ENCODE measurements at regions not wholly inside any gene's neighbourhood (a gene's known extent, or its start where the extent isn't known, plus 50 kb on each side); places are given as distances from the start of the nearest gene placed in this dataset.

DNA sequence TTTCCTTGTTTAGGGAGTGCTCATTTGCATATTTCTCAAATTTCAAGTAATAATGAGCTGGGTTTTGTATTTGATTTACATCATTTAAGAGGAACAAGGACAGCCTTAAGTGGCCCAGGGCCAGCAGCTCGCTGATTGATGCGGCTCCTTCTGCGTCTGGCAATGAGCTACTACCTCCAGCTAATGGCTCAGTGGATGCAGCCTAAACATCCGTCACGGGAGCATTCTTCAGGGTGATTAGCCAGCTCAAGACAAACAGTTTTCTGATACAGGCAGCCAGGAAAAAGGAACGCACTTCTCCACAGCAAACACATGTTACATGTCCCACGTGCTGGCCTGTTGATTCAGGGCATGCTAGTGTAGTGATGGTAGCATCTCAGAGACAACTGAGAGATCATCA lies 169.3 kb upstream of the TCERG1L start:
- Histone ChIP-seq H3K27me3 (ENCODE audit: control insufficient read depth, insufficient read depth, low read length) (peaks cover 4% of the 10 kb centered on the region), H3K4me3 (ENCODE audit: low read length) (no peak overlapping the region), H3K36me3 (ENCODE audit: control insufficient read depth, insufficient read depth, low read length) (no peaks in the 10 kb centered on the region), H3K9ac (ENCODE audit: low read length) (no peak overlapping the region), H3K4me1 (ENCODE audit: control insufficient read depth, insufficient read depth, low read length) (no peaks in the 10 kb centered on the region), H3K27ac (ENCODE audit: low read depth, low read length) (no peak overlapping the region)

GRCh38 chr10:131485732-131486131 lies 174.2 kb upstream of the TCERG1L start:
- H3K27me3 ChIP-seq (ENCODE audit: control insufficient read depth, insufficient read depth, low read length) = no peaks in the 10 kb centered on the region
- no peaks in the 10 kb centered on the region for H3K36me3 ChIP-seq (ENCODE audit: control insufficient read depth, insufficient read depth, low read length)
- no peak overlapping the region for H3K27ac ChIP-seq (ENCODE audit: low read depth, low read length)
- no peak overlapping the region for H3K9ac ChIP-seq (ENCODE audit: low read length)
- no peaks in the 10 kb centered on the region for H3K4me1 ChIP-seq (ENCODE audit: control insufficient read depth, insufficient read depth, low read length)
- H3K4me3 ChIP-seq (ENCODE audit: low read length) = no peak overlapping the region

DNA sequence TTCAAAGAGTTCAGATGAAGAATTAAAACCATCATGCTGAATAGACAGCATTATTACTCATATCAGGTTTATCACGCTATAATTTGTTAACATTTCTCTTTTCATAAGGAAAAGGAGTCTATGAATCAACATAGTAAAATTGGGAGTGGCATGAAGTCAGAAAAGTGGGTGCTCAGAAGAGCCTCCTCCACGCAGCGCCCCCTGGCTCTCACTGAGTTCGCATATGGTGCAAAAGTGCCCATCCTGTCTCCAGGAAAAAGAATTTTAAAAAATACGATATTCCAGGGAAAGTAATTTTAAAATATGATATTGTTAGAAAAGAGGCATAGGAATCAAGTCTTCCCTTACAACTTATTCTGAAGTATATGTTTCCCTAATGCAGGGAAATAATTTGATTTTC lies 176.3 kb upstream of the TCERG1L start:
- H3K4me1 ChIP-seq (ENCODE audit: control insufficient read depth, insufficient read depth, low read length) = no peaks in the 10 kb centered on the region
- no peaks in the 10 kb centered on the region for H3K27me3 ChIP-seq (ENCODE audit: control insufficient read depth, insufficient read depth, low read length)
- H3K9ac ChIP-seq (ENCODE audit: low read length) = no peak overlapping the region
- H3K4me3 ChIP-seq (ENCODE audit: low read length) = no peak overlapping the region
- H3K27ac ChIP-seq (ENCODE audit: low read depth, low read length) = no peak overlapping the region
- no peaks in the 10 kb centered on the region for H3K36me3 ChIP-seq (ENCODE audit: control insufficient read depth, insufficient read depth, low read length)

DNA sequence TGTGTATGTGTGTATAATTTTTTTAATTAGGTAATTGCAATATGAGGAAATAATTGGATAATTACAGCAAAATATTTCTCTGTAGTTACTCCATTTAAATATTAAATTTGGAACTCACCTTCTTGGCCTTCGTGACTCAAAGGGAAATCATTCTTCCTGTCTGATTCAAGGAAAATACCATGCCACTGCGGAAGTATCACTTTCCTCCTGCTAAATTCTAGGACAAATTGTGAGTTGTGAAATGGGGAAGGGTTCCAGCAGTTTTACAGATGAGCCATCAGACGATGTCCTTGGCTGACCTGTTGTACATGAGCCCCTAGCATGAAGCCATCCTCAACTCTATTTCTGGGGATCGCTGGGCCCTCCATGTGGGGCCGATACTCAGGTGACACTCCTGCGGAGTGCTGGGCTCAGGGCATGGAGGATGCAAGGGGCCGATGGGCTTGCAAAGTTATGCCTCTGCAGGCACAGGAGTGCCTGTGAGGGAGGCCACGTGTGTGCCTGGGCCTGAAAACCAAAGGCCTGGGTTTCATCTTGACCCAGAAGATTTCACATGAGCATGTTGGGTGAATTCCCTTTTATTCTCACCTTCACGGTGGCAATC lies 179.6 kb upstream of the TCERG1L start:
- Histone ChIP-seq H3K27ac (ENCODE audit: low read depth, low read length) (no peak overlapping the region), H3K27me3 (ENCODE audit: control insufficient read depth, insufficient read depth, low read length) (no peaks in the 10 kb centered on the region), H3K9ac (ENCODE audit: low read length) (no peak overlapping the region), H3K4me3 (ENCODE audit: low read length) (no peak overlapping the region), H3K36me3 (ENCODE audit: control insufficient read depth, insufficient read depth, low read length) (no peaks in the 10 kb centered on the region), H3K4me1 (ENCODE audit: control insufficient read depth, insufficient read depth, low read length) (no peaks in the 10 kb centered on the region)

DNA sequence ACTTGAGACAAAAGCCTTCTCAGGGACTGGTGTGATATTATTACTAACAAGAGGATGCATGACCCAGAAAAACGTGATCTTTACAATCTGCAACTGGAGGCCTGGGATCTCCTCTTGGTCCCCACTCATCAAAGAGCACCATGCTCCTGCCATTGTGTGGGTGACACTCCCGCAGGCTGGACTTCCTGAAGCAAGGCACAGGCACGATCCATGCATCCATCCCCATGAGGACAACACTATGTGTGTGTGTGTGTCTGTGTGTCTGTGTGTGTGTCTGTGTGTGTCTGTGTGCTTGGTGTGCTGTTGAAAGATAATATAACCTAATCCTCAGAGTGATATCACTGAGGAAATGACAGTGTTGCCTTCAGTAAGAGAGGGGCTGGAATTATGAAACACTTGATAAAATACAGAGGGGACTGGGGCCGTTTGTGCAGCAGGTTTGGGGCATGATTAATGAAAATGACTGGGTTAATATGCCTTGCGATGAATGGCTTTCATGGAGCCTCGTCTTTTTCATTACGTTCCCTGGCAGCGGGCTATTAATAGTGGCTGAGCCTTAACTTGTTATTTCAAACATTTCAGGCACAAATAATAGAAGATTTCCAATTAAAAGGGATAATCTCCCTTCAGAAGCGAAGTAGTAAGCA lies 180.8 kb upstream of the TCERG1L start:
- Histone ChIP-seq H3K4me1 (ENCODE audit: control insufficient read depth, insufficient read depth, low read length) (no peaks in the 10 kb centered on the region), H3K27ac (ENCODE audit: low read depth, low read length) (no peak overlapping the region), H3K9ac (ENCODE audit: low read length) (no peak overlapping the region), H3K36me3 (ENCODE audit: control insufficient read depth, insufficient read depth, low read length) (no peaks in the 10 kb centered on the region), H3K4me3 (ENCODE audit: low read length) (no peak overlapping the region), H3K27me3 (ENCODE audit: control insufficient read depth, insufficient read depth, low read length) (no peaks in the 10 kb centered on the region)

DNA sequence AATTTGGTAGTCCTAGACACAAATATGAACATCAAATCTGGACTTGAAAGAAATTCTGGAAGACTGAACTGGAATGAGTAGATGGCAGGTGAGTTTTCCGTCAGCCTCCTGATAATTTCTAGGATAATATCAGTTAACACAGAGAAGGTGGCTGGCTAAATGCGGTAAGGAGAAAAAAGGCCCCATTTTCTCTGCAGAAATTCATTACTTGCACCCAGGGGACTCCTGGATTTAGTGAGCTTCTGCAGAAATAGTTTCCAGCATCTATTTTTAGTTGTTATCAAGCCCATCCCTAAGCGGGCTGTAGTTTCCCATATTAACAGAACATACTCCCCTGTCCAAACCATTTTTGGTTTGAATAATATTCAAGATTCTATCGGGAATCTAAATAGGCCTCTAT lies 181.9 kb upstream of the TCERG1L start:
- no peaks in the 10 kb centered on the region for H3K36me3 ChIP-seq (ENCODE audit: control insufficient read depth, insufficient read depth, low read length)
- H3K27ac ChIP-seq (ENCODE audit: low read depth, low read length) = no peak overlapping the region
- H3K9ac ChIP-seq (ENCODE audit: low read length) = no peak overlapping the region
- no peaks in the 10 kb centered on the region for H3K4me1 ChIP-seq (ENCODE audit: control insufficient read depth, insufficient read depth, low read length)
- H3K4me3 ChIP-seq (ENCODE audit: low read length) = no peak overlapping the region
- no peaks in the 10 kb centered on the region for H3K27me3 ChIP-seq (ENCODE audit: control insufficient read depth, insufficient read depth, low read length)

GRCh38 chr10:131494451-131494850 lies 182.9 kb upstream of the TCERG1L start:
- no peak overlapping the region for H3K27ac ChIP-seq (ENCODE audit: low read depth, low read length)

GRCh38 chr10:131495224-131495623 lies 183.7 kb upstream of the TCERG1L start:
- no peak overlapping the region for H3K27ac ChIP-seq (ENCODE audit: low read depth, low read length)
- H3K4me3 ChIP-seq (ENCODE audit: low read length) = no peak overlapping the region
- H3K9ac ChIP-seq (ENCODE audit: low read length) = no peak overlapping the region
- H3K27me3 ChIP-seq (ENCODE audit: control insufficient read depth, insufficient read depth, low read length) = no peaks in the 10 kb centered on the region
- H3K36me3 ChIP-seq (ENCODE audit: control insufficient read depth, insufficient read depth, low read length) = no peaks in the 10 kb centered on the region
- no peaks in the 10 kb centered on the region for H3K4me1 ChIP-seq (ENCODE audit: control insufficient read depth, insufficient read depth, low read length)

More at GRCh38 chr10:131494451-131494850, 182.9 kb upstream of the TCERG1L start:
- Histone ChIP-seq H3K4me3 (ENCODE audit: low read length) (no peak overlapping the region), H3K36me3 (ENCODE audit: control insufficient read depth, insufficient read depth, low read length) (no peaks in the 10 kb centered on the region), H3K4me1 (ENCODE audit: control insufficient read depth, insufficient read depth, low read length) (no peaks in the 10 kb centered on the region), H3K9ac (ENCODE audit: low read length) (no peak overlapping the region), H3K27me3 (ENCODE audit: control insufficient read depth, insufficient read depth, low read length) (no peaks in the 10 kb centered on the region)

GRCh38 chr10:131495892-131496291 lies 184.4 kb upstream of the TCERG1L start:
- no peak overlapping the region for H3K27ac ChIP-seq (ENCODE audit: low read depth, low read length)
- H3K27me3 ChIP-seq (ENCODE audit: control insufficient read depth, insufficient read depth, low read length) = no peaks in the 10 kb centered on the region
- no peaks in the 10 kb centered on the region for H3K36me3 ChIP-seq (ENCODE audit: control insufficient read depth, insufficient read depth, low read length)
- H3K4me1 ChIP-seq (ENCODE audit: control insufficient read depth, insufficient read depth, low read length) = no peaks in the 10 kb centered on the region
- H3K9ac ChIP-seq (ENCODE audit: low read length) = no peak overlapping the region
- no peak overlapping the region for H3K4me3 ChIP-seq (ENCODE audit: low read length)

DNA sequence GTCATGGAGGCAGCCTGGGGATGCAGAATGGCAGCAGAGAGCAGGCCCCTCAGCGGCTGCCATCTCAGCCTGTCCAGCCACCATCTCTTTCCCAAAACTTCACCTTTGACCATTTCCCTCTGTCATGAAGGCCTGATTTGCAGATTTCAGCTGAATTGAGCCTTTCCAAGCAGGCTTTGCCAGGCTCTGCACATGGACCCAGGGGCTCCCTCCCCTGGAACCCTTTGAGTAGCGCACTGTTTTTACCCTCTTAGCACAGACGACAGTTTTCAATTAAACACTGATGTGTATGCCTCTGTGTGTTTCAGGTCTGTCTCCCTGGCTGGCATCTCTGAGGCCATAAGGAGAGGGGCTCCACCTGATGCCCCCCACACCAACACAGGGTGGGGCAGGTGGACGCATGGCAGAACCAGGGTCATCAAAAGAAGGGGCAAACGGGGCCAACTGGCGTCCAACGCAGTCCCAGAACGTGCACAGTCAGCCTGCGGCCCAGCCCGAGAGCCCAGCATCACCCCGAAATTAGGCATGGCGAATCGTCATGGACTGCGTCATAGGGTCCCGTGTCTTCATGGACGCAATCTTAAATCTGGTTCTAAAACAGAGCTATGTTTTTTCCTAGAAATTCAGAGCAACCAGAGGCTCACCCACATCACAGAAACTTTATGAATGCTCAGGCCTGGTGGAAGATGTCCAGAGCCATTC lies 185.0 kb upstream of the TCERG1L start:
- Histone ChIP-seq H3K9ac (ENCODE audit: low read length) (no peak overlapping the region), H3K27me3 (ENCODE audit: control insufficient read depth, insufficient read depth, low read length) (no peaks in the 10 kb centered on the region)

DNA sequence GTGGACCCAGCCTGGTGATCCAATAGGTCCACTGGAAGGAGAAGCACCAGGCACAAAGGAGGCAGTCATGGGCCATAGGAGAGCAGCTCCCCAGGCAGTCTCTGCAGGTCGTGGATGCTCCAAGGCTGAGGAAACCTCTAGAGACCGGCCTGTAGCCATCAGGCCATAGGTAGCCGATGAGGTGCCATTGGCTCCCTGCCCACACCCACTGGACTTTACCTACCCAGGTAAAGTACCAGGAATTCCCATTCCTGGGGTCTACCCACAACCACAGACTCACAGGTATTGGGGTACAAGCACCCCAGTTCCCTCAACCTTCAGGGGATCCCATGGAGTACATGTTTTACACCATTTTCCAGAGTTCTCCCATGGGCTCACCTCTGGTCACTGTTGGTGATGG lies 188.0 kb upstream of the TCERG1L start:
- Histone ChIP-seq H3K4me3 (ENCODE audit: low read length) (no peak overlapping the region), H3K4me1 (ENCODE audit: control insufficient read depth, insufficient read depth, low read length) (no peaks in the 10 kb centered on the region), H3K27me3 (ENCODE audit: control insufficient read depth, insufficient read depth, low read length) (no peaks in the 10 kb centered on the region), H3K27ac (ENCODE audit: low read depth, low read length) (no peak overlapping the region), H3K36me3 (ENCODE audit: control insufficient read depth, insufficient read depth, low read length) (no peaks in the 10 kb centered on the region), H3K9ac (ENCODE audit: low read length) (no peak overlapping the region)

More for the DNA sequence above, 185.0 kb upstream of the TCERG1L start:
- no peaks in the 10 kb centered on the region for H3K4me1 ChIP-seq (ENCODE audit: control insufficient read depth, insufficient read depth, low read length)
- no peaks in the 10 kb centered on the region for H3K36me3 ChIP-seq (ENCODE audit: control insufficient read depth, insufficient read depth, low read length)
- H3K4me3 ChIP-seq (ENCODE audit: low read length) = no peak overlapping the region
- H3K27ac ChIP-seq (ENCODE audit: low read depth, low read length) = no peak overlapping the region

- Histone ChIP-seq H3K27ac (ENCODE audit: low read depth, low read length) (no peak overlapping the region), H3K27me3 (ENCODE audit: control insufficient read depth, insufficient read depth, low read length) (no peaks in the 10 kb centered on the region), H3K4me3 (ENCODE audit: low read length) (no peak overlapping the region), H3K36me3 (ENCODE audit: control insufficient read depth, insufficient read depth, low read length) (no peaks in the 10 kb centered on the region), H3K9ac (ENCODE audit: low read length) (no peak overlapping the region), H3K4me1 (ENCODE audit: control insufficient read depth, insufficient read depth, low read length) (no peaks in the 10 kb centered on the region)
These were observed 188.7 kb upstream of the TCERG1L start for GRCh38 chr10:131500181-131500580.

- no peaks in the 10 kb centered on the region for H3K27me3 ChIP-seq (ENCODE audit: control insufficient read depth, insufficient read depth, low read length)
- no peak overlapping the region for H3K4me3 ChIP-seq (ENCODE audit: low read length)
- H3K4me1 ChIP-seq (ENCODE audit: control insufficient read depth, insufficient read depth, low read length) = no peaks in the 10 kb centered on the region
- H3K27ac ChIP-seq (ENCODE audit: low read depth, low read length) = no peak overlapping the region
- H3K36me3 ChIP-seq (ENCODE audit: control insufficient read depth, insufficient read depth, low read length) = no peaks in the 10 kb centered on the region
- H3K9ac ChIP-seq (ENCODE audit: low read length) = no peak overlapping the region
These were observed 189.4 kb upstream of the TCERG1L start for GRCh38 chr10:131500892-131501291.

All from rectal smooth muscle tissue (tissue), 1 donor.